ENCODE measurements at regions not wholly inside any gene's neighbourhood (a gene's known extent, or its start where the extent isn't known, plus 50 kb on each side); places are given as distances from the start of the nearest gene placed in this dataset.

GRCh38 chr11:95507794-95508193 is 276.8 kb upstream of the SESN3 start:
- ChIA-PET POLR2A (ENCODE audit: low non-redundant PET) (no interaction called here), CTCF (no interaction called here)
- no peak for DNase-seq (ENCODE audit: low spot score)
- TF ChIP-seq CTCF (conservative IDR thresholded peaks at IDR 0.05; ENCODE audit: low read depth), result no peak
- H3K27ac ChIP-seq, result no peak overlapping the region

GRCh38 chr11:95506777-95507176 is 275.8 kb upstream of the SESN3 start:
- no peak for DNase-seq (ENCODE audit: low spot score)
- ChIA-PET POLR2A (ENCODE audit: low non-redundant PET) (no interaction called here), CTCF (no interaction called here)
- no peak overlapping the region for H3K27ac ChIP-seq
- no peak for TF ChIP-seq CTCF (conservative IDR thresholded peaks at IDR 0.05; ENCODE audit: low read depth)

- no peak overlapping the region for H3K27ac ChIP-seq
- DNase-seq (ENCODE audit: low spot score), result no peak
- ChIA-PET POLR2A (ENCODE audit: low non-redundant PET) (no interaction called here), CTCF (no interaction called here)
- TF ChIP-seq CTCF (conservative IDR thresholded peaks at IDR 0.05; ENCODE audit: low read depth), result no peak
These were observed 275.0 kb upstream of the SESN3 start for GRCh38 chr11:95505927-95506426.

GRCh38 chr11:95503047-95503446 is 272.0 kb upstream of the SESN3 start:
- ChIA-PET POLR2A (ENCODE audit: low non-redundant PET) (no interaction called here), CTCF (no interaction called here)
- no peak for TF ChIP-seq CTCF (conservative IDR thresholded peaks at IDR 0.05; ENCODE audit: low read depth)
- no peak for DNase-seq (ENCODE audit: low spot score)
- H3K27ac ChIP-seq, result no peak overlapping the region

GRCh38 chr11:95502522-95502921 is 271.5 kb upstream of the SESN3 start:
- ChIA-PET POLR2A (ENCODE audit: low non-redundant PET) (no interaction called here), CTCF (no interaction called here)
- DNase-seq (ENCODE audit: low spot score), result no peak
- no peak for TF ChIP-seq CTCF (conservative IDR thresholded peaks at IDR 0.05; ENCODE audit: low read depth)
- no peak overlapping the region for H3K27ac ChIP-seq

- TF ChIP-seq CTCF (conservative IDR thresholded peaks at IDR 0.05; ENCODE audit: low read depth), result no peak
- no peak for DNase-seq (ENCODE audit: low spot score)
- ChIA-PET CTCF (no interaction called here), POLR2A (ENCODE audit: low non-redundant PET) (no interaction called here)
- H3K27ac ChIP-seq, result no peak overlapping the region
These were observed 270.8 kb upstream of the SESN3 start for GRCh38 chr11:95501761-95502266.

GRCh38 chr11:95500466-95500865 is 269.5 kb upstream of the SESN3 start:
- CTCF ChIA-PET, result no interaction called here
- no peak overlapping the region for H3K27ac ChIP-seq

More at GRCh38 chr11:95500466-95500865, 269.5 kb upstream of the SESN3 start:
- no peak for DNase-seq (ENCODE audit: low spot score)
- POLR2A ChIA-PET (ENCODE audit: low non-redundant PET), result no interaction called here
- TF ChIP-seq CTCF (conservative IDR thresholded peaks at IDR 0.05; ENCODE audit: low read depth), result no peak

All from RWPE1 (cell line).